ENCODE measurements at regions not wholly inside any gene's neighbourhood (a gene's known extent, or its start where the extent isn't known, plus 50 kb on each side); places are given as distances from the start of the nearest gene placed in this dataset.
"Not testable (repeated sequence)": the region's sequence is repeated elsewhere in the genome, so short reads cannot be mapped to it uniquely, and the experiment has no call there.

- not testable (repeated sequence) for TF ChIP-seq SUZ12 (IDR thresholded peaks at IDR 0.05; ENCODE audit: extremely low read depth, insufficient read depth, insufficient read length); ZNF274 (IDR thresholded peaks at IDR 0.05; ENCODE audit: low read depth, low read length)
Observed at GRCh38 chr15:84114680-84115079, 120.9 kb upstream of the GOLGA6L4 start.
